ENCODE measurements at regions not wholly inside any gene's neighbourhood (a gene's known extent, or its start where the extent isn't known, plus 50 kb on each side); places are given as distances from the start of the nearest gene placed in this dataset.
"Not testable (repeated sequence)": the region's sequence is repeated elsewhere in the genome, so short reads cannot be mapped to it uniquely, and the experiment has no call there.

DNA sequence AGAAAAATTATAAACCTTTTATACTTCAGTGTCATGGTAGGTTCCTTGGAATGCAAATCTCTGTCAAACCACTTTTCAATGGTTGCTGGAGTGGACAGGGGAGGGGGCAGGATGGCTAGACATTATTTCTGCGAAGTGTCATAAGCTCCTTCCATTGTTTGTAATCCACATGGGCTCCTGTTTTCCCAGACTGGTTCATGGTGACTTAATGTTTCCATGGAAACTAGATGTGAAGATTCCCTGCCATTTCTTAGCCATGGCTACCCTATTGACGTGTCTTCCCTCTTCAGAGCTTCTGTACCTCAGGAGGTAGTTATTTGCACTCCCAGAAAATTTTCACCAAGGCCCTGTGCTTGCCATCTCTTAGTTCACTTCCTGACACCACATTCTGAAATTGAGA, 95.3 kb downstream of the UFM1 start:
- 60 to 72% (median 68%) methylated on average over 2 of the region's 2 CpGs for WGBS, 3 donors
- DNase-seq (no peak), ATAC-seq (no peak)
- no peak for TF ChIP-seq CTCF (IDR thresholded peaks at IDR 0.05)
- Histone ChIP-seq H3K4me1 (no peaks in the 10 kb centered on the region), H3K9me3 (no peaks in the 10 kb centered on the region), H3K4me3 (no peak overlapping the region), H3K27ac (no peak overlapping the region), H3K36me3 (ENCODE audit: insufficient read depth in 1 of 2, low read depth in 1 of 2) (no peaks in the 10 kb centered on the region), H3K27me3 (ENCODE audit: insufficient read depth in 3 of 3, low read length in 2 of 3) (no peaks in the 10 kb centered on the region)
- intact Hi-C loops (cut with DNase I) = no loop called here

DNA sequence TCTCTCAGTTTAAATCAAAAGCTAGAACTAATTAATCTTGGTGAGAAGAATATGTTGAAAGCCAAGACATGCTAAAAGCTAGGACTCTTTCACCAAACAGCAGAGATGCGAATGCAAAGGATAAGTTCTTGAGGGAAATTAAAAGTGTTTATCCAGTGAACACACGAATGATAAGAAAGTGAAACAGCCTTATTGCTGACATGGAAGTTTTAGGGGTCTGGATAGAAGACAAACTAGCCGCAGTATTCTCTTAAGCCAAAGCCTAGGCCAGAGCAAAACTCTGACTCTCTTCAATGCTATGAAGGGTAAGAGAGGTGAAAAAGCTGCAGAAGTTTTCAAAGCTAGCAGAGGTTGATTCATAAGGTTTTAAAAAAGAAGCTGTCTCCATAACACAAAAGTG, 103.0 kb downstream of the UFM1 start:
- Histone ChIP-seq H3K27me3 (ENCODE audit: insufficient read depth in 3 of 3, low read length in 2 of 3) (no peaks in the 10 kb centered on the region), H3K4me3 (no peak overlapping the region), H3K4me1 (no peaks in the 10 kb centered on the region), H3K27ac (no peak overlapping the region), H3K9me3 (no peaks in the 10 kb centered on the region), H3K36me3 (ENCODE audit: insufficient read depth in 1 of 2, low read depth in 1 of 2) (no peaks in the 10 kb centered on the region)
- intact Hi-C loops (cut with DNase I) = no loop called here
- TF ChIP-seq CTCF (IDR thresholded peaks at IDR 0.05) = no peak
- WGBS, 3 donors = 81 to 89% (median 85%) methylated on average over 3 of the region's 3 CpGs
- no peak for DNase-seq
- no peak for ATAC-seq

DNA sequence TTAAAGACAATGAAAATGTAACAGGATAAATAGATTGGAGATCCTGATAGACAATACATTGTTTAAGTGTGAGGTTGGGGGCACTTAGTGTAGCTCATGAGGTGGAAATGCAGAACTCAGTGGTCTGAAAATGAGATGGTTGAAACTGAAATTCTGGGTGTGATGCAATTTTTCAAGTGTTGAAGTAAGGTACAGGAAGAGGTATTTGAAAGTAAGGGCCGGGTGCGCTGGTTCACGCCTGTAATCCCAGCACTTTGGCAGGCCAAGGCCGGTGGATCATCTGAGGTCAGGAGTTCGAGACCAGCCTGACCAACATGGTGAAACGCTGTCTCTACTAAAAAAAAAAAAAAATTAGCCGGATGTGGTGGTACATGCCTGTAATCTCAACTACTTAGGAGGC, 113.0 kb downstream of the UFM1 start:
- H3K27ac ChIP-seq = no peak overlapping the region
- intact Hi-C loops (cut with DNase I) = no loop called here
- H3K36me3 ChIP-seq (ENCODE audit: insufficient read depth in 1 of 2, low read depth in 1 of 2) = no peaks in the 10 kb centered on the region
- ATAC-seq = no peak
- DNase-seq = no peak
- H3K4me3 ChIP-seq = no peak overlapping the region
- H3K4me1 ChIP-seq = no peaks in the 10 kb centered on the region
- H3K27me3 ChIP-seq (ENCODE audit: insufficient read depth in 3 of 3, low read length in 2 of 3) = no peaks in the 10 kb centered on the region
- no peak for TF ChIP-seq CTCF (IDR thresholded peaks at IDR 0.05)
- H3K9me3 ChIP-seq = no peaks in the 10 kb centered on the region
- 83 to 89% (median 89%) methylated on average over 7 of the region's 7 CpGs for WGBS, 3 donors

- no peaks in the 10 kb centered on the region for H3K36me3 ChIP-seq (ENCODE audit: insufficient read depth in 1 of 2, low read depth in 1 of 2)
- H3K27me3 ChIP-seq (ENCODE audit: insufficient read depth in 3 of 3, low read length in 2 of 3) = no peaks in the 10 kb centered on the region
- ATAC-seq = no peak
- no peak overlapping the region for H3K4me3 ChIP-seq
- intact Hi-C loops (cut with DNase I) = no loop called here
- no peak for DNase-seq
- 71 to 75% (median 74%) methylated on average over 3 of the region's 3 CpGs for WGBS, 3 donors
- TF ChIP-seq CTCF (IDR thresholded peaks at IDR 0.05) = no peak
- no peaks in the 10 kb centered on the region for H3K4me1 ChIP-seq
- no peak overlapping the region for H3K27ac ChIP-seq
- H3K9me3 ChIP-seq = no peaks in the 10 kb centered on the region
These were observed 113.4 kb downstream of the UFM1 start for GRCh38 chr13:38463048-38463447.

GRCh38 chr13:38472411-38472810, 122.8 kb downstream of the UFM1 start:
- H3K36me3 ChIP-seq (ENCODE audit: insufficient read depth in 1 of 2, low read depth in 1 of 2); H3K27me3 ChIP-seq (ENCODE audit: insufficient read depth in 3 of 3, low read length in 2 of 3); H3K4me3 ChIP-seq; DNase-seq; intact Hi-C loops (cut with DNase I); H3K9me3 ChIP-seq; ATAC-seq; H3K27ac ChIP-seq; H3K4me1 ChIP-seq: not testable (repeated sequence)
- 92 to 94% (median 94%) methylated on average over 23 to 33 of the region's 34 CpGs for WGBS, 3 donors
